NCI-H748 (cell line): ENCODE measurements at regions not wholly inside any gene's neighbourhood (a gene's known extent, or its start where the extent isn't known, plus 50 kb on each side); places are given as distances from the start of the nearest gene placed in this dataset.
"Not testable (repeated sequence)": the region's sequence is repeated elsewhere in the genome, so short reads cannot be mapped to it uniquely, and the experiment has no call there.

ENCODE experiments used
- DNase-seq: peaks from one replicate; lab custom pipeline; 2025; ENCODE audit not compliant: unreplicated experiment; lab: John Stamatoyannopoulos, UW

DNA sequence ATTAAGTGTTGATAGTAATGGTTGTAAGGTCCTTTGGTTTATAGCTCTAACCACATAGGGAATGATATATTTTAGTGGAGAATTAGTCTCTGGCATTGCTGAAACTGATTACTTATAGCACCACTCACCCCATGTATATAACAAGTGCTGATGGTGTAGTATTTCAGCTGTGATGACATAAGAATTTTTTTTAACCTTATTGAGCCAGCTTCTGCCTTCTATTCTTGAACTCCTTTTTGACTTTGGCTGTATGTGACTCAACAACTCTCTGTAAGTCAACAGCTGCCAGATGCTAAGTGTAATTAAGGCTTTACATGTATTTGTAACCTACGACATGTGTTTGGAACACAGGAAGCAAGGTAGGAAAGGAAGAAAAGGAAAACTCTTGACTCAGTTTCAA is 929.6 kb upstream of the WWC1 start:
- DNase-seq: no peak

DNA sequence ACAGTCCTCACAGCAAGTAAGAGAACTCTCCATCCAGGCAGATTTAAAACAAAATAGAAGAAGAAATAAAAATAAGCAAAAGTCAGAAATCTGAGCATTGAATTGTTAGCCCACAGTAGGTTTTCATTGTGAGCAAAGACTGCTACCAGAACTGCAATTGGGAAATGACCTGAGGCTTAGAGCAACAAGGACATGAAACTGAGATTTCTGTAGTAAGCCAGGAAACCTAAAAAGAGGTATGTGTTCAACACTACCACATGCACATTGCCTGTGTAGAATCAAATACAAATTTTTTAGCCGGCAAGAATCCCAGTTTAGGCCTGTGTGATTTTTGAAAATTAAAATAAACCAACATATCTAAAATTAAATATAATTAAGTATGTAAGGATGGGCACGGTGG is 928.4 kb upstream of the WWC1 start:
- DNase-seq: no peak

DNA sequence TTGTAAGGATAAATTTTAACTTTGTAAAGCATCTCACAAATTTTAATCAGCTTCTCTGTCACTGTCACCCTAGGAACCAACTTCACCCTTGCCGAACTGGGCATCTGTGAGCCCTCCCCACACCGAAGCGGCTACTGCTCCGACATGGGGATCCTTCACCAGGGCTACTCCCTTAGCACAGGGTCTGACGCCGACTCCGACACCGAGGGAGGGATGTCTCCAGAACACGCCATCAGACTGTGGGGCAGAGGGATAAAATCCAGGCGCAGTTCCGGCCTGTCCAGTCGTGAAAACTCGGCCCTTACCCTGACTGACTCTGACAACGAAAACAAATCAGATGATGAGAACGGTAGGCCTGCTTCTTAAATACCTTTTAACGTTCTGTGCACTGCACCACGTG is 916.3 kb upstream of the WWC1 start:
- no peak for DNase-seq

DNA sequence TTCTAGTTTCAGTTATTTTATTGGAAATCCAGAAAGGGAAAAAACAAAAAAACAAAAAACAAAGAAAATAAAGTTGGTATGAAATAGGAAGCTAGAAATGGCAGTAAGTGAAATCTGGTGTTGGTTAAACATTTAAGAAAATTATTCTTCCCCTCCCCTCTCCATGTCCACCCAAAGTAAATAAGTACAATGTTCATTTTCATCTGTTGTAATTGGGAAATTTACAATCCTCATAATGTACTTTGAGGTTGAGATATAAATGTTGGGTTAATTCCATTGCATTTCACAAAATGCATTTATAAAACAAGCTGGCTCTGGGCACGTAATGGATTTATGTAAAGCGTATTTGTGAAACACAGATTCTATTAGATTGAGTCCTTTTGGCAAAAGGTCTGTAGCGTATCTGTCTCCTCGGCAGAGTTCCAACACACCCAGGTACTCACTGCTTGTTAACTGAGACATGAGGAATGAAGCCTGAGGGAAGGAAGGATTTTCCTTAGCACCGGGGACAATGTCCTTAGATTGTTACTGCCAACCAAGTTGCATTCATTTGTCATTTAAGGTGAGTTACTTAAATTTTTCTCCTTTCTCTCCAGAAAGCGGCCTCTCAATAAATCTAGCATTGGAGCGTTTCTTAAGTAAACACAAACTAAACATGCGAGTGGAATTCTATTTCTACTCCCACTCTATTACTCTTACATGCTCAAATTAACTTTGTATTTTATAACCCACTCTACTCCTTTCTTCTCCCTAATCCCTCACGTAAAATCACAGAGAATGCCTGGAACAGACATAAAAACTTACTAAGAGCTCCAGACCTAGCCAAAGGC is 912.3 kb upstream of the WWC1 start:
- no peak for DNase-seq

DNA sequence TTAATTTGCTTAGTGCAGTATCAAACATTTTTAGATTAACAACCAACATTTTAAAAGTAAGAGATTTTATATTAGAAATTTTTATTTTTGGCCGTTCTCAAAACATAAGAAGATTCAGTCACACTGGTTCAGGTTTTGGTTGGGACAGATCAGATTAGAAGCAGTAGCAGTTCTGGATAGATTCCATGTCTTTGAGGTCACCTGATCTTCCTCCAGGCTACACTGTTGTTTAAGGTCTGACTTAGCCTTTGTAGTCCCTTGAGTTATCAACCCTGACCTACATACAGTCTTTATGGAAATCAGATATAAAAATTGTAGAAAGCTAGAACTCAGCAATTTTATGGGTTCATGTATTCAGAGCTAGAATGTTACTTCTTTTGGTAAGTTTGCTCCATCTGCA is 910.0 kb upstream of the WWC1 start:
- DNase-seq: no peak

DNA sequence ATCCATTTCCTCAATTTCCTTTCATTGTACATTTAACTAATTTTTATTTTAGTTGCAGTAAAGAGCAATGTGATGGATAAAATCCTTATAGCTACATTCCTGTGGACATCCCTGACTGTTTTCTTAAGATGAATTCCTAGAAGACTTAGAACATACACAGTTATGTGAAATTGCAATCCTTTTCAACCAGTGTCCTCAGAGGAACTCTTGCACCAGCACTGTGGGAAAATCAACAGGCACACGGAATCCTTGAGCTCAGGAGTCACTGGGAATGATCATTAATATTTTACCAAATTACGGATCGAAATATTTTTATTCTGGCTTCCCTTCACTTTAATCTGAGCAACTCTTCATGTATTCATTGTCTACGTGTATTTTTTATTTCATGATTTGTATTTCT is 901.9 kb upstream of the WWC1 start:
- DNase-seq: no peak

DNA sequence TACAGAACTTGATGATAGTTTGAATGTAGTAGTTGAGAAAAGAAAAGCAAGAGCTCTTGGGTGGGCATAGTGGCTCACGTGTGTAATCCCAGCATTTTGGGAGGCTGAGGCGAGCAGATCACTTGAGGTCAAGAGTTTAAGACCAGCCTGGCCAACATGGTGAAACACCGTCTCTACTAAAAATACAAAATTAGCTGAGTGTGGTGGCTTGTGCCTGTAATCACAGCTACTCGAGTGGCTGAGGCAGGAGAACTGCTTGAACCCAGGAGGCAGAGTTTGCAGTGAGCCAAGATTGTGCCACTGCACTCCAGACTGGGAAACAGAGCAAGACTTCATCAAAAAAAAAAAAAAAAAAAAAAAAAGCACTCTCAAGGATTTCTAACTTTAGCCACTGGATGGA is 900.2 kb upstream of the WWC1 start:
- DNase-seq: not testable (repeated sequence)

DNA sequence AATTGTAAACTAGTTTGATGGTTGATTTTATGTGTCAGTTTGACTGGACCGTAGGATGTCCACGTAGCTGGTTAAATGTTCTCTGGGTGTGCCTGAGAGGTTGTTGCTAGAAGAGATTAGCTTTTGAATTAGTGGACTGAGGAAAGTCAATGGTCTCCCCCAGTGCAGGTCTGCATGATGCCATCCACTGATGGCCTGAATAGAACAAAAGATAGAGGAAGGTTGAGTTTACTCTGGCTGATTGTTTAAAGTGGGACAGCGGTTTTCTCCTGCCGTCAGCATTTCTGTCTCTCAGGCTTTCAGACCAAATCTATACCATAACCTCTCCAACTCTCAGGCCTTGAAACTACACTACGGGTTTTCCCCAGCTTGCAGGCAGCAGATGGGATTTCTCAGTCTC is 899.2 kb upstream of the WWC1 start:
- no peak for DNase-seq

DNA sequence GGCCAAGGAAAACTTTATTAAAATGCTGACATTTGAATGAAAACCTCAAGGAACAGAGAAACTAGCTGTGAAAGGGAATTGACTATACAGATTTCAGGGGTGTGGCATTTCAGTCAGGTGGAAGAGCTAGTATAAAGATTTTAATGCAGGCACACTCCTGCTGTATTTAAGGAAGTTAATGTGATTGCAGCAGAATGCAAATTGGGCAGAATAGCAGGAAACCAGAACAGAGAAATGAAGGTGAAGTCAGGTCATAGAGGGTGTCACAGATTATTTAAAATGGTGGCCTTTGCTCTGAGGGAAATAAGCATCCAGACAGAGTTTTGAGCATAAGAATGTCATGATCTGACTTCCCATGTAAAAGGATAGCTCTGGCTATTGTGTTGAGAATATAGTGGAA is 898.1 kb upstream of the WWC1 start:
- no peak for DNase-seq

DNA sequence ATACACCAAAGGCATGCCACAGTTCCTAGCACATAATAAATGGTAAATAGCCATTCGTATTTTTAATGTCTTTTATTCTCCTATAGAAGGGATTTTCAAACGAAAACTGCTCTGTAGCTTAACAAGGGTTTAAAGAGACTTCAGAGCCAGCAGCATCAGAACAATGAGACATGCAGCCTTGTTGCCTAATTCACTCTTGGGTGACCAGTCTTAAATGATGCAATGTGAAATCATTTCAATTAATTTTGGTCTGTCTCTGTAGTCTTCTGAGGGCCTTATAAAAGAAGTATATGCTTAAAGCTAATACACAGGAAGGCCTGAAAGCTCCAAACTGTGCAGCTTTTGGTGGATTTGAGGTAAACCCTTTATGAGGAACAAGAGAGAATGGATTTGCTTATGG is 888.8 kb upstream of the WWC1 start:
- no peak for DNase-seq

DNA sequence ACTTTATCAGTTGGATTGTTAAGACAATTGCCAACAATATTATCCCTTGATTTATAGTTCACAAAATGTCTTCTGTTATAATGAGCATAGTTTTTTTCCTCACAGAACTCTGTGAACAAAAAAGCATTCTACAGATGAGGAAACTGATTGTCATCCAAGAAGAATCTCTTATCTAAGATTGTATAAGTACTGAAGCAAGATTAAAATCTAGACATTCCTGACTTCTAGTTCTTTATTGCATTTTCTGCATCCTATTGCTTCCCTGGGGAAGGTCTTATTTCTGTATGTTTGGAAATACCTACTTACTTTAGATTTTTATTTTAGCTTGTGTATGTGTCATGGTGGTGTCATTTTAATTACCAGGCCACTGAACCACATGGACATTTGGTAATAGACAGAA is 884.9 kb upstream of the WWC1 start:
- no peak for DNase-seq

DNA sequence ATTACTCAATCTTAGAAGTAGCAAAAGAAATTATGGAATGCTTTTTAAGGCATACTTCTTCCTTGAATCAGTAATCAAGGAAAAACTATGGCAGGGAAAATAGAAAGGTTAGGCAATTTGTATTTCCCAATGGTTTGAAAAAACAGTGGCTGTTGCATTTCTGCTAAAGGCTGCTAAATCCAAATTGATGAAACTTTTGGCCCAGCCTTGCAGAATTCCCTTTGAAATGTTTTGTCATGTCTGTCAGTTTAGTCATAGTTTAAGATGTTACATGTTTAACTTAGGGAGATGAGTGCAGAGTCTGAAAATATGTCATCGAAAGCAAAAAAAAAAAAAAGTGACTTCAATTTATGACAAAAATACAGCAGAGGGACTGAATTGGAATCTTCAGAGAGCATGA is 878.9 kb upstream of the WWC1 start:
- no peak for DNase-seq

DNA sequence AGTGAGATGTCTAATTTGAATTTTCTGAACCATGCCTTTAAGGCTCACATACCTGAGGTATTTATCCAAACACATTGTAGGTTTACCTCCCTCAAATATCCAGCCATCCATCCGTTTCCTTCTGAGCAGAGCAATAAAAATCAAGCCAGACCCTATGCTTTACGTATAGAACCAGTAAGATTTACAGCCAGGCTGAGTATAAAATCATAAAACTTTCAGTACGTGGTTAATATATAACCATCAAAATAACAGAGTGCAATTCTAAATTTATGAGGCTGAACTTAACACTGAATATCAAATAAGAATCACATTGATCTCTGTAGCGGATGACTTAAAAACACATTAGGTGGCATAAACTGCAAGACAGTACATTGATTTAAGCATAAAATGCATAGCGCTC is 877.9 kb upstream of the WWC1 start:
- no peak for DNase-seq

DNA sequence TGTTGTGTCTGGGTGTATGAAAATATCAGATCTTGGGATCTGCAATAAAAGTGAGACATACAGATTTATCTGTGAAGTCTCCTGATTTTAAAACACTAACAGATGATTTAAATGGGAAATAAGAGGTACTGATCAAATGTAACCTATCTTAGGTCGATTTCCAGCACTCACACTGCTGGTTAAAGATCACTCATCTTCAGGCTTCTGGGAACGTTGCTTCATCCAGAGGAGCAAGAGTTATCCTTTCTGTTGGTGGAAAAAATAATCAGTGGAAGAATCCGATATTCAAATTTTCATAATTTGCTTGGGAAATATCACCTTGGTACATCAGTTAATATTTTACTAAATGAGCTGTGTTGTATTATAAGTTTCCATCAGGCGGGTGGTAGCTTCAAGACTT is 876.8 kb upstream of the WWC1 start:
- DNase-seq: no peak

DNA sequence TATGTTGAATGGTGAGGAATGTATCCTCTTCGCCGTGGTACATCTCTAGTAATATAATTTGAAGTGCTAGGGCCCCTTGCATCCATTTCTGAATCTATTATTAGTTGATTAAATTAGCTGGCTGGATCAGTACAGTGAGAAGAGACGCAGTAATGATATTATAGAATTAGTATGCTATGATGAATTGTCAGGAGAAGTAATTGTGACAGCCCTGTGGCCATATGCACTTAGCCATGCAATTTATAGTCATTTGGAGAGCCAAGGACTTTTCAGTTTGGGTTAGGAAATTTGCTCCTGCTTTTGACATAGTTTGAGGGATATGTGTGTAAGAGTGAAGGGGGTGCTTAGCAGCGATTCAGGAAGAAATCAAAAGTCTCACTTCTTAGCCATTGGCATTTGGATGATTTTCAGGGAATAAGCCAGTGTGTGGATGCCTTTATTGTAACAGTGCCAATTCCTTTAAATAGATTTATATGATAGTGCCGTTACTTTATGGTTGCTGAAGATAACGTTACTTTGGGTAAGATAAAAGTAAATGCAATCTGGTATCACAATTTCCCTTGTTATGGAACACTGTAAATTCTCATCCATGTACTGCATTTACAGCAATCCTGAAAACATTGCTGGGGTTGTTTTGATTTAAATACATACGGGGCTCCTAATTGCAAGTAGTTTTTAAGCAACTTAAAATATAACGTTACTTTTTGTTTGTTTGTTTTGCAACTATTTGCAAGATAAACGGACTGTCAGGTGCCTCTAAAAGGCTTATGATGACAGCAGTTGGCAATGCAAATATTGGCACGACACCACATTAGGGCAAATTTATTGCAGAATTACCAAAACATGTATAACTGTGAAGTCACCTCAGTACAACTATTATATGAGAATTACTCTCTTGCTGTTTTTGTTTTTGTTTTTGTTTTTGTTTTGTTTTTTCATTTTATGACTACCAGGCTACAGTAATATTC is 875.4 kb upstream of the WWC1 start:
- no peak for DNase-seq

DNA sequence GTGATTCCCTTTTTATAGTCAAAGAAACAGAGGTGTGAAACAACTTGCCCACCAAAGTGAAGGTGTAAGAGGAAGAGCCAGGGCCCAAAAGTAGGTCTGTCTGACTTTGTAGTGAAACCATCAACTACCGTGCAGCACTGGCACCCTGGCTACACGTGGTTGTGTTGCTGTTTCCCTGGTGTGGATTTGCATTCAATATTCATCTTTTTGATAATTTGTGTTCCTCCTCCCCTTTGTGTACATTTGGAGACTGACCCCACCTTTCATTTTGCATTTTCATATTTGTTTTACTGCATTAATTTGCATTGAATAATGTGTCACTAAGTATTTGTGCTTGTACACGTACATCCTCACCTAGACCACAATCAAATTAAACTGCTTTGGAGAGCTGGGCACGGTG is 873.8 kb upstream of the WWC1 start:
- DNase-seq: no peak

DNA sequence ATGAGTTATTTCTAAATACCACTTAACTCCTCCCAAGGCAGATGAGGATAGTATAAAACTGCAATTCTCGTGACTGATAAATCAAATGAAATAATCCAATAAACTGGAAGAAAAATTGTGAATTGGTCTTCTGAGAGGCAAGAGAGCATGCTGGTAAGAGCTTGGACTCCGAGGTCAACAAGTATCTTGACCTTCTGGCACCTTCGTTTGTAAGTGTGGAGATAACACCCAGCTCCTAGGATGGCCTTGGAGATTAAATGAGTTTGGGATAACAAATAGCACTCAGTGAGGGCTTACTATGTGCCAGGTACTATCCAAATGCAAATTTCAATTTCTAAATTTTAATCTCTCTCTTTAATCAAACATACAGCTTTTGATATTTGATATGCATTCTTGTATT is 866.3 kb upstream of the WWC1 start:
- DNase-seq: no peak

DNA sequence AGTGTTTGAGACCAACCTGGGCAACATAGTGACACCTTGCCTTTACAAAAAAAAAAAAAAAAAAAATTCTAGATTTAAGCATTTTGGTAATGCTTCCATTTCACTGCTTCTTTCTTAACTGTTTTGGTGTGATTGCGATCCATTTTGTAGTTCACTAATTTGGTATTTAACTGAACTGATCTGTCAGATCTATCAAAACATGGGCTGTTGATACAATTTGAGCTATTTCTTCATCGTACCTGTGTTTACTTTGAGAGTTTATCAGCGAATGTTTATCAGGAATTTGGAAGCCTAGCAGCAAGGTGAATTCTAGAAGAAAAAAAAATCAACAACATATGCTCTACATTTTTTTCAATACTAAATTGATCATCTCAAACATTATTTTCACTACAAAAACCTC is 864.9 kb upstream of the WWC1 start:
- no peak for DNase-seq

DNA sequence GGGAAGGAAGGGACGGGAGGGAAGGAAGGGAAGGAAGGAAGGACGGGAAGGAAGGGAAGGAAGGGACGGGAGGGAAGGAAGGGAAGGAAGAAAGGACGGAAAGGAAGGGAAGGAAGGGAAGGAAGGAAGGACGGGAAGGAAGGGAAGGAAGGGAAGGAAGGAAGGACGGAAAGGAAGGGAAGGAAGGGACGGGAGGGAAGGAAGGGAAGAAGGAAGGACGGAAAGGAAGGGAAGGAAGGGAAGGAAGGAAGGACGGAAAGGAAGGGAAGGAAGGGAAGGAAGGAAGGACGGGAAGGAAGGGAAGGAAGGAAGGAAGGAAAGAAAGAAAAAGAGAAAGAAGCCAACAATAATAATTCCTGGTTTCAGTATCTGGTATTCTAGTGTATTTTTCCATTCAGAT is 863.8 kb upstream of the WWC1 start:
- DNase-seq: not testable (repeated sequence)

DNA sequence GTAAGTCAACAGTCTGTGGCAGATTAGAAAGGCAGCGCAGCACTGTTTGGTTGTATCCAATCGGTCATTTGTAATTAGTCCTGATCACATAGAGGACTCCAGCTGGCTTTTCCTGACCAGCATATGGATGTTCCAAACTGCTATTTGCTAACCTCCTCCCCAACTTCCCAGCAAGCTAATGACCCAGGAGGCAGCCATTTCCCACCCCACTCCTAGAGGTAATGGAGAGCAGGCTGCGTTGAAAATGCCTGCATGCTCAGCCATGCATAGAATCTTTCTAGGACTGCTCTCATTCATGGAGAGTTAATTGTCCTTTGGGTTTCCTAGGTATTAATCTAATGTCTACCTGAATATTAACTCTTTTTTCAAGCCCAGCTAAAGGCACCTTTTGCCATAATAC is 850.6 kb upstream of the WWC1 start:
- DNase-seq: no peak

DNA sequence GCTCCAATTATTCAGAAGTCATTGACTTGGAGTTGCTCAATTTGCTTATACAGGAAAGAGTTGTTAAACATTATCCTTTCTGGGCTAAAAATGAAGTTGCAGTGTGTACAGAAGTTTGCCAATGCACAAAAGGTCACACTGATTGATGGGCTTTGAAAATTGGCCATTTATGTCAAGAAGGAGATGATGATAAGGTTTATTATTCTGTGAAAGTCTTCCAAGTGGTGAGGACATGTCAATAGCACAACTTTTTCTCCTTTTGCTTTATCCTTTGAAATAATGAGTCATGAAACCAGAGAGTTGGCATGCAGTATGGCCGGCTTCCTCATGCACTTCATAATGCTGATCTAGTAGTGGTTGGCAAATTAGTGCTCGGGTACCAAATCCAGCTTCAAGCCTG is 848.5 kb upstream of the WWC1 start:
- no peak for DNase-seq
